Stimulated activated memory B cell treated with anti-CD40 and anti-IgM and Interleukin-4, amounts not matched to agents 10 μg/mL and 1 μg/mL and 100 μg/mL, for 72 hours (primary cell): ENCODE measurements at regions not wholly inside any gene's neighbourhood (a gene's known extent, or its start where the extent isn't known, plus 50 kb on each side); places are given as distances from the start of the nearest gene placed in this dataset.
A peak's percentile ranks its signal among the peaks of the same experiment; 100 is the strongest.
"Not testable (repeated sequence)": the region's sequence is repeated elsewhere in the genome, so short reads cannot be mapped to it uniquely, and the experiment has no call there.

Source experiments
- ATAC-seq: fragments of 150-1000 bp; cut with Tn5 transposase; 2 replicates; pipeline ENCODE4 v1.10.0; 2021
- H3K27ac Mint-ChIP-seq: one replicate; pipeline ENCODE4 v1.8.0; 2022; ENCODE audit warnings: mild to moderate bottlenecking, mixed read lengths
- H3K27me3 Mint-ChIP-seq: one replicate; pipeline ENCODE4 v1.8.0; 2022; ENCODE audit warnings: mixed read lengths
- H3K36me3 Mint-ChIP-seq: one replicate; pipeline ENCODE4 v1.8.0; 2022; ENCODE audit warnings: mixed read lengths
- H3K4me1 Mint-ChIP-seq: one replicate; pipeline ENCODE4 v1.8.0; 2022; ENCODE audit warnings: mixed read lengths
- H3K4me3 Mint-ChIP-seq: one replicate; pipeline ENCODE4 v1.8.0; 2022; ENCODE audit warnings: mild to moderate bottlenecking, moderate library complexity, mixed read lengths
- H3K9me3 Mint-ChIP-seq: one replicate; pipeline ENCODE4 v1.8.0; 2022; ENCODE audit warnings: mixed read lengths

DNA sequence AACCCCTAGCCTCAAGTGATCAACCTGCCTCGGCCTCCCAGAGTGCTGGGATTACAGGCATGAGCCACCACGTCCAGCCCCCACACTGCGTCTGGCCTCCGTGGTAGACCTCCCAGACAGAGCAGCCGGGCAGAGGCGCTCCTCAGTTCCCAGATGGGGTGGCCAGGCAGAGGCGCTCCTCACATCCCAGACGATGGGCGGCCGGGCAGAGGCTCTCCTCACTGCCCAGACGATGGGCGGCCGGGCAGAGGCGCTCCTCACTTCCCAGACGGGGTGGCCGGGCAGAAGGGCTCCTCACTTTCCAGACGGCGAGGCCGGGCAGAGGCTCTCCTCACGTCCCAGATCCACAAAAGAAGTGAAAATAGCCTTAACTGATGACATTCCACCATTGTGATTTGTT is 266.6 kb upstream of the FRG2C start:
- ATAC-seq, H3K27ac Mint-ChIP-seq: not testable (repeated sequence)

GRCh38 chr3:75422101-75422945 is 241.8 kb upstream of the FRG2C start:
- H3K27me3 Mint-ChIP-seq, H3K36me3 Mint-ChIP-seq, ATAC-seq, H3K9me3 Mint-ChIP-seq, H3K27ac Mint-ChIP-seq, H3K4me1 Mint-ChIP-seq, H3K4me3 Mint-ChIP-seq: not testable (repeated sequence)

More for the DNA sequence above, 266.6 kb upstream of the FRG2C start:
- H3K4me1 Mint-ChIP-seq, H3K4me3 Mint-ChIP-seq, H3K27me3 Mint-ChIP-seq, H3K36me3 Mint-ChIP-seq, H3K9me3 Mint-ChIP-seq: not testable (repeated sequence)

DNA sequence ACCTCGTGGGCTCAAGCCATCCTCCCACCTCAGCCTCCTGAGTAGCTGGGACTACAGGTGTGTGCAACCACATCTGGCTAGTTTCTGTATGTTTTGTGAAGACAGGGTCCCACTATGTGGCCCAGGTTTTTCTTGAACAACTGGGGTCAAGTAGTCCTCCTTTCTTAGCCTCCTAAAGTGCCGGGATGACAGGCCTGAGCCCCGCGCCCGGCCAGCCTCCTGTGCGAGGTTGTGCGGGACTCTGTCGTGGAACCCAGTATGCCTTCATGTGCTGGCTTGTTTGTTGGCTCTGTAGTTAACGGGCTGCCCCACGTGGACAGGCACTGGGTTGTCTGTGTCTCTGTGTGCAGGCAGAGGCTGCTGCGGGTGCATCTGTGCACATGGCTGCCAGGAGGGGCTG is 238.7 kb upstream of the FRG2C start:
- not testable (repeated sequence) for H3K27me3 Mint-ChIP-seq, H3K27ac Mint-ChIP-seq, H3K9me3 Mint-ChIP-seq, ATAC-seq, H3K4me3 Mint-ChIP-seq, H3K4me1 Mint-ChIP-seq
- peaks cover 15% of the 10 kb centered on the region for H3K36me3 Mint-ChIP-seq

DNA sequence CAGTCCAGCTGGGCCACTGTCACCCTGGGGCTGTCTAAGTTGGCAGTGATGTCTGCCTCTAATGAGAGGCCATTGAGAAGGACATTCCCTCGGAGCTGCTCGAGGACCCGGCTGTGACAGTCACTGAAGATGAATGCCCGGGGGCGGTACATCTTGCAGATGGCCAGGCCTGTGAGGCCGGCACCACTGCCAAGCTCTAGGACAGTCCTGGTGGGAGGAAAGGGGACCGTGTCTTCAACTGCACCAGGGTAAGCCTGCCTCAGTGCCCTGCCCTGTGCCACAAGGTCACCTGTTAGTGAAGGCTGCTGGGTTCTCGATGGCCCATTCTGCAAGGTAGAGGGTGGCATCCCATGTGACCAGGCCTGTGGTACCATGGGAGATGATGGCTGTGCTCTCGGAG is 236.6 kb upstream of the FRG2C start:
- not testable (repeated sequence) for H3K27ac Mint-ChIP-seq, H3K4me3 Mint-ChIP-seq, H3K9me3 Mint-ChIP-seq, ATAC-seq, H3K27me3 Mint-ChIP-seq, H3K4me1 Mint-ChIP-seq
- peaks cover 18% of the 10 kb centered on the region for H3K36me3 Mint-ChIP-seq

GRCh38 chr3:75427906-75428305 is 236.2 kb upstream of the FRG2C start:
- not testable (repeated sequence) for H3K27ac Mint-ChIP-seq, H3K27me3 Mint-ChIP-seq, H3K4me1 Mint-ChIP-seq, H3K9me3 Mint-ChIP-seq, ATAC-seq, H3K4me3 Mint-ChIP-seq
- peaks cover 14% of the 10 kb centered on the region for H3K36me3 Mint-ChIP-seq

GRCh38 chr3:75429561-75430220 is 234.4 kb upstream of the FRG2C start:
- H3K4me3 Mint-ChIP-seq, H3K27ac Mint-ChIP-seq, ATAC-seq, H3K4me1 Mint-ChIP-seq, H3K9me3 Mint-ChIP-seq, H3K27me3 Mint-ChIP-seq: not testable (repeated sequence)
- H3K36me3 Mint-ChIP-seq = peaks cover 13% of the 10 kb centered on the region

DNA sequence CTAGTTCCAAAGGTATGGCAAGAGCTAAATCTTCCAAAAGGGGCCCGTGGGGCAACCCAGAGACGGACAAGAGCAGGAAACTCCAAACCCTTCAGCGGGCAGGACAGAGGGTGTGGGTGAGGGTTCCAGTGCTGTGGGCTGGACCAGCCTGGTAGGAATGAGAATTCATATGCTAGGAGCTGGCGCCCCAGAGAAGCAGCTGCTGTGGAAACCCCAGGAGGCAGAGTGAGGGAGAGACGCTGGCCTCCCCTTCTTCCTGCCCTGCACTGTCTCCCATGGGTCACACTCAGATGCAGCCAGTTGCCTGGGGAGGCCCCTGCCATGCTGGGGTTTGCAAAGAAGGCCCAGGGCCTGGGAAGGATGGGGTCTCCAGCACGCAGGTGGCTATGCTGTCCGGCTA is 233.7 kb upstream of the FRG2C start:
- not testable (repeated sequence) for H3K4me3 Mint-ChIP-seq

DNA sequence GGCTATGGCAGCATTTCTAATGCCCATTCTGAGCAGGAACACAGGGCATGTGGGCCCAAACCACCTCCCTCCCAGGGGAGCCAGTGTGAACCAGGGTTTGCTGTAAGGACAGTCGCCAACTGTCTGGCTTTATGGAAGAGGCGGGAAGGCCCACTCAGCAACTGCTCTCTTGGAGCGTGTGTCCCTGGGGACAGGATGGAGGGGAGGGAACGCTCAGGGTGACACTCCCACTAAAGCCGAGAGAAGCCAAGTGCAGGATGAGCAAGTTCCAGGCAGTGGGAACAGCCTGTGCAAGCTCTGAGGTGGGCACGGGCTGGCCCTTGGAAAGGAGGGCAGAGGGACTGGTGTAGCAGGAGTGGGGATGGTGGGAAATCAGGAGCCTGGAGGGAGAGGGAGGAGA is 233.0 kb upstream of the FRG2C start:
- not testable (repeated sequence) for H3K27ac Mint-ChIP-seq

More for the DNA sequence above, 233.7 kb upstream of the FRG2C start:
- not testable (repeated sequence) for H3K27ac Mint-ChIP-seq, H3K27me3 Mint-ChIP-seq, H3K9me3 Mint-ChIP-seq, H3K4me1 Mint-ChIP-seq, ATAC-seq
- peaks cover 13% of the 10 kb centered on the region for H3K36me3 Mint-ChIP-seq

DNA sequence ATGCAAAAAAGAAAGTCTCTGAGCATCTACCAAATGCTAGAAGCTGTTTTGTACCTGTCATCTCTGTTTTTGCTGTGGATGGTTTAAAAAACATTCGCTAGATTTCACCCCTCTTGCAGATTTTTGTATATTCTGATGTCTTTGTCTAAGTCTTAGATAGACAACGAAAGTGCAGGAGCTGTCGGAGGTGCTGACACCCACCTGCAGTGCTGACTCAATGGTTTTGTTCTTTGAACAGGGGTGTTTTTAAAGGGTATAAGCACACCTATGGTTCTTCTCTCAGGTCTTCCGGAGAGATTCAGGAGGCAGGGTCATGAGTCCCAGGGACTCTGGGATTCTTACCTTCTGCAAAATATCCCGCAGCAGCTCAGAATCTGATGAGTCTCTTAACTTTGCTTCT is 231.7 kb upstream of the FRG2C start:
- H3K4me3 Mint-ChIP-seq, H3K9me3 Mint-ChIP-seq, H3K4me1 Mint-ChIP-seq, ATAC-seq, H3K27me3 Mint-ChIP-seq, H3K27ac Mint-ChIP-seq: not testable (repeated sequence)
- H3K36me3 Mint-ChIP-seq = peaks cover 13% of the 10 kb centered on the region

More for the DNA sequence above, 233.0 kb upstream of the FRG2C start:
- not testable (repeated sequence) for H3K9me3 Mint-ChIP-seq, H3K4me3 Mint-ChIP-seq, H3K27me3 Mint-ChIP-seq, H3K4me1 Mint-ChIP-seq, ATAC-seq
- peaks cover 13% of the 10 kb centered on the region for H3K36me3 Mint-ChIP-seq

DNA sequence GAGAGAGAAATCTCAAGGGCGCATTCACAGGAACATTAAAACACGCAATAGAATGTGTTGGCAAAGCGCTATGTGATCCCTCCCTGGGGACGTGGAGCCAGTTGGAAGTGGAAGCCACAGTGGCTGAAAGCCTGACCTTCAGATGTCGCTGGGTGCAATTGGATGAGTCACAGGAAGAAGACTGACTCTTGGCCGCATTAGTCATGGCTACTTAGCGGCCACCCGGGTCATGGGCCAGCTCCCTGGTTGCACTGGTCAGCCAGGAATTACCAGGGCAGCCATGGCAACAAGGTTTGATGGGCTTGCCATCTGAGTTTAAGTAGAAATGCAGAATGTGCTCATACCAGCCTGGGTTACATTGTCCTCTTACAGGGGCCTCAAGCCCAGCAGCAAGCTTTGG is 231.2 kb upstream of the FRG2C start:
- not testable (repeated sequence) for ATAC-seq, H3K9me3 Mint-ChIP-seq, H3K27ac Mint-ChIP-seq, H3K4me3 Mint-ChIP-seq, H3K4me1 Mint-ChIP-seq, H3K27me3 Mint-ChIP-seq
- H3K36me3 Mint-ChIP-seq = peaks cover 13% of the 10 kb centered on the region

- not testable (repeated sequence) for ATAC-seq, H3K4me1 Mint-ChIP-seq, H3K27me3 Mint-ChIP-seq, H3K4me3 Mint-ChIP-seq, H3K27ac Mint-ChIP-seq, H3K9me3 Mint-ChIP-seq
- peaks cover 13% of the 10 kb centered on the region for H3K36me3 Mint-ChIP-seq
These were observed 230.8 kb upstream of the FRG2C start for GRCh38 chr3:75433295-75433694.

DNA sequence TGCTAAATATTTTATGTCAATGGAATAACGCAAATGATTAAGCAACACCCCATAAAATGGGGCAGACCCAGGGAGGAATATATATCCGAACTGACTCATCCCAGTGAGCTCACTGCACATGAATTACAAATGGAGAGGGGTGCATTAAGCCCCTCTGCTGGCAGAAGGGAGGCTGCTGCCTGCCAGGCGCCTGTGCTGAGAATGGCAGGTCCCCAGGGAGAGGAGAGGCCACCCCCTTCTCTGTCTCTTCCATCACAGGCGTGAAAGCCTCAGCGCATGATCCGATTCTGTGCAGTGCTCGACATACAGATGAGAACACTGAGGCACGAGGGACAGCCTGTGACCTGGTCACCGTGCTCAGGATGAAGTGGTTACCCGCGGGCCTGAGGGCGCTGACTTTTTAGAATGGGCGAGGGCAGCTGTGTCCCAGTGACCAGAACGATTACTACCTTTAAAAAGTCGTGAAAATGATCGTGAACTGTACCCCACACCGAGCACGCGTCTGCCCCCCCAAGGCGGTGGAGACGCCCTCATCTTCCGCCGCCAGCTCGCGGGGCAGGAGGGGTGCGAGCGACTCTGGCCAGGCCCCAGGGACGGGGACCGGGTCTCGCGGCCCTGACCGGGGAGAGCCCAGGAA is 229.7 kb upstream of the FRG2C start:
- H3K9me3 Mint-ChIP-seq, H3K4me1 Mint-ChIP-seq, H3K36me3 Mint-ChIP-seq, ATAC-seq, H3K27me3 Mint-ChIP-seq: not testable (repeated sequence)
- Mint-ChIP-seq H3K4me3 (peak overlapping the region; percentile 93), H3K27ac (peak overlapping the region; percentile 87)

GRCh38 chr3:75434913-75435793 is 229.0 kb upstream of the FRG2C start:
- H3K36me3 Mint-ChIP-seq, H3K4me1 Mint-ChIP-seq, H3K27me3 Mint-ChIP-seq, H3K9me3 Mint-ChIP-seq: not testable (repeated sequence)
- peak; percentile 100 for ATAC-seq
- peak overlapping the region; percentile 93 for H3K4me3 Mint-ChIP-seq
- H3K27ac Mint-ChIP-seq = peak overlapping the region; percentile 87

DNA sequence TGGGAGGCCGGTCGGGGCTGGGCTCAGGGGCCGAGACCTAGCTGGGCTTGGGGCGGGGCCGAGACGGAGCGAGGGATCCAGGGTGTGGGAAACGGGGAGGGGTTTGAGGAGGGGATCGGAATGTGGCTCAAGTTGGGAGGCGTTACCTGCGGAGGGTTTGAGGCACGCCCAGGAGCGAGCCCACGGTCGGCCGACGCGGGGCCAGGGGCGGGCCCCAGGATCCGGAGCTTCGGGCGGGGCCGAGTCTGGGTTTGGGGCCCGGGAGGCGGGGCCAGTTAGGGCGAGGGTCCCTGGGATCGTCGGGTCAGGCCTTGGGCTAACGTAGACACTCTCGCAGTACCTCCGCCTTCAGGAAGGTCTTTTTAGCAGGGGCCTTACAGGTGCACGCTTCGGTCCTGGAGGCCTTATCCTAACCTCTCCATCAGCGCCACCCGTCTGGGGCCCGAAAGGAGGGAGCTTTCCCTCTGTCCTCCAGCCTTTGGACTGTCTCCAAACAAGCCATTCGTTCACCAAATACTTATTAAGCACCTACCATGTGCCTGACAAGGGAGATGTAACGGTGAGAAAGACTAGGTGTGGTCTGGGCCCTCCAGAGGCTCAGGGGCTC is 228.2 kb upstream of the FRG2C start:
- peak overlapping the region; percentile 87 for H3K27ac Mint-ChIP-seq
- not testable (repeated sequence) for H3K4me1 Mint-ChIP-seq, H3K27me3 Mint-ChIP-seq, H3K9me3 Mint-ChIP-seq, H3K36me3 Mint-ChIP-seq, ATAC-seq
- peak overlapping the region; percentile 93 for H3K4me3 Mint-ChIP-seq

GRCh38 chr3:75440986-75441385 is 223.1 kb upstream of the FRG2C start:
- ATAC-seq, H3K4me1 Mint-ChIP-seq, H3K27me3 Mint-ChIP-seq, H3K9me3 Mint-ChIP-seq, H3K36me3 Mint-ChIP-seq, H3K27ac Mint-ChIP-seq, H3K4me3 Mint-ChIP-seq: not testable (repeated sequence)
